Activated CD8-positive, alpha-beta memory T cell treated with anti-CD3 and anti-CD28 coated beads for 36 hours (primary cell): ENCODE measurements at regions not wholly inside any gene's neighbourhood (a gene's known extent, or its start where the extent isn't known, plus 50 kb on each side); places are given as distances from the start of the nearest gene placed in this dataset.

Experiments
- CTCF ChIA-PET: fragments of 350-600 bp; sonication (Branson Sonifier 250); formaldehyde crosslinking; loops from one replicate; lab custom pipeline; 2021; ENCODE audit warnings: antibody characterized with exemption; lab: Charles Lee
- POLR2A ChIA-PET: fragments of 350-600 bp; sonication (Branson Sonifier 250); formaldehyde crosslinking; loops from one replicate; lab custom pipeline; 2021; ENCODE audit warnings: antibody characterized with exemption; lab: Charles Lee

DNA sequence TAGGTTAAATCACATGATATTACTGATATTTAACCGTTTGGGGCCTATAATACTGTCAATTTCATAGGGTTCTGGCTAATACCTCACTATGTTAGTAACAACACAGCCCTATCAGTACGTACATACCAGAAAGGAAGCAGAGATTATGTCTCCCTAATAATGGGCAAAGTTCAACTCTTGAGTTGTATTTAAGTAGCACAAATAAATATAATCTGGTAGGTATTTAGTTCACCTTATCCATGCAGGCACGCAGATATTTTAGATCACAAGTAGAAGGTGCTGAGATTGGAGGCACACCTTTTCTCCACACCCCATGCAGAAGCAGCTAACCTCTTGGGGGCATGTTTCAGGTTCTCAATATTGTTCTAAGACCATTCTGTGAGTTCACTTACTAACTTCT, 118.9 kb downstream of the IRS1 start:
- ChIA-PET CTCF (no interaction called here), POLR2A (no interaction called here)

DNA sequence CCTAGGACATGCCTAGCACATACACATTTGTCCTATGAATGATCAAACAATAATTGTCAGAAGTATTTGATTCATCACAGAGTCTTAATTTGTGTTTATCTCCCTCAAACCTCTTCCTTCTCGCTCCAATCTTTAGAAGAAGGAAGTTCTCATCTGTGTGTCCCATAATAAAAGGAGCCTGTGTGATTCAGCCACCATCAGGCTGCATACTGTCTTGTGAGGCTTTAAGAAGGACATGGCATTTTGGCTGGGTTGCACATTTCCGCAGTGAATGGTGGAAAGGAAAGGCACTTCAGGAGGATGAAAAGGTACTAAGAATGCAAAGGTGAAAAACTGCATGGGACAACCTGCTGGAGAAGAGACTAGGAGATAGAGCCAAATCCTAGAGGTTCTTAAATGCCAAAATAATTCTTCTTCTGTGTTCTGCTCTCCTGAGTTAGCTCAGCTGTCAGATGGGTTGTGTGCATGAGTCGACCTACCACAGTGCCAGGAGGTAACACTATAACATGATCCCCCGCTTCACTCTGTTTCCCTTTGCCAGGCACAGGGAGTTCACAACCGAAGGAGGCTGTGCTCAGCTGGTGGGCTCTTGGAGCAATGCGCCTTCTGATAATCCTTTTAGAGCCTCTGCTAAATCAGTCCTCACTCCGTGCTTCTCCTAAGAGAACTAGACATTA, 120.1 kb downstream of the IRS1 start:
- CTCF ChIA-PET: interaction anchor here (0.7 kb wide), 1 partner anchor 12 kb away, joined by 3 read pairs; no protein-coding TSS in a partner anchor
- POLR2A ChIA-PET: no interaction called here

DNA sequence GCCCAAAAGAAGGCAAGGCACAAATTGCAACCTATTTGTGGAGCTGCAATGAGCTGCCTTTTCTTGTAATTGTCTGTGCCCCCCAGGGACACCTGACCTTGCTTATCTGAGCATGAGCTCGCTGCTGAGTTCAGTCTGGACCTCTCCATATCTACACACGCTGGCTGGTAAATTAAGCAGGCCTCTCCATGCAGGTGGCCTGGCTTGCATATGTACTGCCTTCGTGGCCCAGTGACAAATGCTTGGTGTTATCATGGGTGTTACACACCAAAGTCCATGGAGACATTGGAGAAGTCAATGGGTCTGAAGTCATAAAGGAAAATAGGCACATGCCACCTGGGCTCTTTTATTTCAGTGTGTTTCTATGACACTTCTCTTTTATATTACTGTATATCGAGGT, 121.2 kb downstream of the IRS1 start:
- POLR2A ChIA-PET: no interaction called here
- CTCF ChIA-PET: no interaction called here

DNA sequence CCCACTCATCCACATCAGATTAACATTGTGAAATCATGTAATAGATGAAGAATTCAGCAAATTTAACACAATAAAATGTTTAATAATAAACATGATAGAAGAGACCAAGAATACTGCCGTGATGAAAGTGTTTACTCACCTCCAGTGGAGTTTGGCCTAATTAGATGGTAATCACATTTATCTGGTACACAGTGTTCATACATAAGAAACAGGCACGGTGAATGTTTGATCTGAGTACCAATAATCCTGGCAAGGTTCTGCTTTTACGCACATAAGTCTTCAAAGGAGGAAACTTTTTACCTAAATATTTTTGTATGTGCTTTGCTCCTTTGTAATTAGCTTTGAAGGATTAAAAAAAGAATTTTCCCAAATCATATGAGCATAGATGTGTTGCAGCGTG, 122.5 kb downstream of the IRS1 start:
- ChIA-PET CTCF (no interaction called here), POLR2A (no interaction called here)

DNA sequence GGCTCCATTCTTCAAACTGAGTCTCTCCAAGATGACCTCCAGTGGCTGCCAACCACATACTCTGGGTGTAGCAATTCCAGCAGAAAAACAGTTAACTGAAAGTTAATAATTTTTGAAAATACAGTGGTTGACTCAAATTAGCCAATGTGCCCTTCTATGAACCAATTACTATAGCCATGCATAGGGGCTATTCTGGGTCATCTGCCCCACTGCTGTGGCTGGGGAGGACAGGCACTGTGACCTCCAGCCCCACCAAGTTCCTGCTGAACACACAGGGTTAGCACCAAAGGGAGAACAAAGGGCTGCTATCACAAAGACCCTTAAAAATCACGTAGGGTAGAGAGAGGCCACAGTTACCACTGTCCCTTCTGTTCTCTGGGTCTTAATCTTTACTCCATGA, 123.0 kb downstream of the IRS1 start:
- POLR2A ChIA-PET: no interaction called here
- CTCF ChIA-PET: no interaction called here

DNA sequence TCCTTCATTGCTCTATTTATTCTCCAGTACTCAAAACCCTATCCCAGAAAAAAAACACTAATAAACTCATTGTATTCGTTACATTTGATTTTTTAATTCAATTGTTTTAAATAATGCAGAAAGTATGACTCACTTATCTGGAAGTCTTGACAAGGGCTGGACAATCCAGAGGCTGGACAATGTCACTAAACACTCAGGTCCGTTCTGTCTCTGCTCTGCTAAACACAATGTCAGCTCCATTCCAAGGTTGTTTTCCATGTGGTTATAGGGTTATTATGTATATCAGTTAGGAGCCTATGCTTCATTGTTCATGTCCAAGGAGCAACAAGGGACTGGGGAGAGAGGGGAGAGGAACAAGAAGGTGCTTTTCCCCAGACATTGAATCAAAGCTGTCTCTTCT, 125.5 kb downstream of the IRS1 start:
- CTCF ChIA-PET: no interaction called here
- POLR2A ChIA-PET: no interaction called here

DNA sequence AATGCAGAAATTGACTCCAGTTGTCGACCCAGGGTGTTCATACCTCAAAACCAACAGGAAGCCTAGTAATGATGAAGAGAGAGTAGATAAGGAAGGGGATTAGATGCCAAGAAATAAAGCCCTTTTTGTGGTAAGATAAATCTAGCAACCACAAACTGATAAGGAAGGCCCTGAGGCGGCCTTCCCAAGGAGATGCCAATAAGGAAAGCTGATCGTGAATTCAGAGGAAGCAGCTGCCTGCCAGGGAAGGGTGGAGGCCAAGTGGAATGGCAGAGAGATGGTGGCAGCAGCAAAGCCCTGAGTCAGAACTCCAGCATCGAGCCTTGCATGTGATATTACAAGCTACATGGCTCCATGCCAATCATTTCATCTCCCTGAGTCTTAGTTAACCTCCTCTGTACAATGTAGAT, 126.3 kb downstream of the IRS1 start:
- ChIA-PET CTCF (no interaction called here), POLR2A (no interaction called here)

DNA sequence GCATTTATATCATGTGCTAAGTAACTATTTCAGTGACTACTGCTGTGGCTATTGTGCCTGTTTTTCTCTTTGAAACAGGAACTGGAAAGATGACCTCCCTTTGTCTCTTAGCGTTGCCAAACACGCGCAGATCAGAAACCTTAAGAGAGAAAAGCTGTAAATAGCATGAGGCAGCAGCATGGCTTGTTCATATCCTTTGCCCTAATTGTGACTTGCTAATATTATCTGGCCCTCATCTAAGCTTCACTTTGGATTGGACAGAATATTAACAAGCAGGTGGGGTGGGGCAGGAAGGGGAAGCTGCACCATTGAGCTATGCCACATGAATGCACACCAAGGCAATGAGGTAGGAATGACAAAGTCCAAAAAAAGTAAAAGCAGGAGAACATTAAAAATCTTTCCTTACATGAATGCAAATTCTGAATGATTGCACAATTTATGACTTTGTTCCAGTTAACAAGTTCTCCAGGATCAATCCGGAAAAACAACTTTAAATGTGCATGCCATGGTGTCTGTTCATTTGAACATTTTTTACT, 128.4 kb downstream of the IRS1 start:
- ChIA-PET POLR2A (no interaction called here), CTCF (no interaction called here)

DNA sequence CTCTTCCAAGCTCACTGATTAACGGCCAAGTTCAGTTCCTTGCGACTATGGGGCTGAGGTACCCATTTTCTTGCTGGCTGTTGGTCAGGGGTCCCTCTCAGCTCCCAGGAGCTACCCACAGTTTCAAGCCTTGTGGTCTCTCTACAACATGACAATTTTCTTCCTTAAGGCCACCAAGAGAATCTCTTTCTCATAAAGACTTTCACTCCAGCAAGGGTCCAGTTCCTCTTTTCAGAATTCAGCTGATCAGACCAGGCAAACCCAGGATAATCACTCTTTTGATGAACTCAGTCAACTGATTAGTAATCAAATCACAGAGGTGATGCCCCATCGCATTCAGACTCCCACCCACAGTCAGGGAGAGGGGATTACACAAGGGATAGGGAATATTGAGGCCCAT, 129.7 kb downstream of the IRS1 start:
- ChIA-PET POLR2A (no interaction called here), CTCF (no interaction called here)

DNA sequence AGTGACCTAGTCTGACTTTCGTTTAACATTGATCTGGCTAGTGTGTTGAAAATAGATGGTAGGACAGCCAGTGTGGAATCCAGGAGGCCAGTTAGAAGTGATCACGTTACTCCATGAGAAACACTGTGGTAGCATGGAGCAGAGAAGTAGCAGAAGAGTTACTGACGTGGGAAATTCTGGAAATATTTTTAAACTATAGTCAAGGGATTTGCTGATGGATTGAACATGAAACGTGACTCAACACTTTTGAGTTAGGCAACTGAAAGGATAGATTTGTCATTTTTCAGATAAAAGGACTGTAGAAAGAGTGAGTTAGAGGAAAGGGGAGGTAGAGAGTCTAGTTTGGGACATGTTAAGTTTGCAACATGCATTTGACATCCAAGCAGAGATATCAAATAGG, 130.4 kb downstream of the IRS1 start:
- ChIA-PET CTCF (interaction anchor here (0.5 kb wide), 1 partner anchor 9 kb away, joined by 3 read pairs; no protein-coding TSS in a partner anchor), POLR2A (no interaction called here)

DNA sequence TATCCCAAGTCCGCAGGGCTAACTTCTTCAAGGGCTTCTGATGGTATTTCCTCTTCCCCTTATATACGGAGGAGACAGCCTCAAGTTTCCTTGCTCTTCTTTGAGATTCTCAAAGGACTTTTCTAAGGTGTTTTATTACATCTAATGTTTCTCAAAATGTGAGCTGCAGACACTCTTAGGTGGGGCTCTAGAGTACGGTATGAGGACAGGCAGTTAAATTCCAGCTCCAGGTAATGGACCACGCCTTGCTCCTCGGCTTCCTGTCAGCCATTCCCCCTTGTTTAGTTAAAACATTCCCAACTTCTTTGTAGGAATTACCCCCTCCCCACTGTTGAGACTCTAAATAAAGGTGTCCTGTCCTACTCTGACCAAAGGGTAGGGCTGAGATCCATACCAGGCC, 131.9 kb downstream of the IRS1 start:
- POLR2A ChIA-PET: no interaction called here
- CTCF ChIA-PET: no interaction called here

DNA sequence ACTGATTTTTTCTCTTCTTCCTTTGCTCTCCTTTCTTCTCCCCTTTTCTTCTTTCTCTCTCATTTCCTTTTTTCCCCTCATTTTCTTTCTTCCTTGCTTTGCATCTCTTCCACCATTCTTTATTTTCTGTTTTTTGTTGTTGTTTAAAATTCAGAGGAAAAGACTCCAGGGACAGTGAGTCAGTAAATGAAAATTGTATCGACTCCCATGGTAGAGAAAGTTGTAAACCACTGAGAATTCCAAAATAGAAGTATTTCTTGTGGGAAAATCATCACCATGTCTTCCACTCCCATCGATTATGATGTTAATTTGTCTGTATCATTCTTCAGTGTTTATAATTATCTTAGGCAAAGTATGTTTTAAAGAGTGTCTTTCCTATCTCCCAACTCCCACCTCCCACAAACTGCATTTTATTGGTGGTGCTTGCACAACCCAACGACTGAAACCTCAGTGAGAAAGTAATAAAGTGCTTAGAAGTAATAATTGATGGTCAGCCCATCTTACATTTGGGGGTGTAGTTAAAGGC, 134.3 kb downstream of the IRS1 start:
- POLR2A ChIA-PET: no interaction called here
- CTCF ChIA-PET: no interaction called here

DNA sequence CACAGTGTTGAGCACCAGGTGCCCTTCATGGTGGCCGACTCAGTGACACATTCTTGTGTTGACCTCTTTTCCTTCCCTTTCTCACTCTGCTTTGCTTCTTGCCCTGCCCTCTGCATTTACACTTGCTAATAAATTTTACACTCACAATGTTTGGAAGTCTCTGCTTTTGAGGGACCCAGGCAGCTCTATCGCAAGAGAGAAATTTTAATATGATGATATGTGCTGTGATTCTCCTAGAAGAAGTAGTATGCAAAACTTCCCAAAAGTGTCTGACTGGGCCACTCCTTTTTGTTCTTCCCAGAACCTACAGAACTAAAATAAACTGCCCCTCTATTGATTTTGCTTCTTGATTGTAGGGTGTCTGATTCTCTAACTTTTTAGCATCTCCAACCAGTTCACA, 135.0 kb downstream of the IRS1 start:
- ChIA-PET POLR2A (no interaction called here), CTCF (no interaction called here)

DNA sequence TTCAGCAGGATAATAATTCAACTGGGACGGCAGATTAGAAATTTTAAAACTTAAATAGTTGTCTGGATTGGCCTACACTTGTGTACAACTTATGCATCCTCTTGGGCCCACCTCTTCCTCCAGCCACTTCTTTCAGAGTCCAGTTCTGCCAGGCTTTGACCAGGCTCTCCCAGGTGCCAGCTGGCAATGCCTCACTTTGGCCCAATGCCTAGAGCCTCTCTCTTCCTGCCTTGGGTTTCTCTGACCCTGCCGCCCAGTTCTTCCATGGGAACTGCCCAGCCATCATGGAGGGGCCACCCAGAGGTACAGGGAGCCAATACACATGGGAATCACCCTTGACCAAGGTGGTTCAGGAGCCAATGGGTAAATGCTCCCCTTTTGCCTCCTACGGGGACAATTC, 135.5 kb downstream of the IRS1 start:
- CTCF ChIA-PET: no interaction called here
- POLR2A ChIA-PET: no interaction called here

DNA sequence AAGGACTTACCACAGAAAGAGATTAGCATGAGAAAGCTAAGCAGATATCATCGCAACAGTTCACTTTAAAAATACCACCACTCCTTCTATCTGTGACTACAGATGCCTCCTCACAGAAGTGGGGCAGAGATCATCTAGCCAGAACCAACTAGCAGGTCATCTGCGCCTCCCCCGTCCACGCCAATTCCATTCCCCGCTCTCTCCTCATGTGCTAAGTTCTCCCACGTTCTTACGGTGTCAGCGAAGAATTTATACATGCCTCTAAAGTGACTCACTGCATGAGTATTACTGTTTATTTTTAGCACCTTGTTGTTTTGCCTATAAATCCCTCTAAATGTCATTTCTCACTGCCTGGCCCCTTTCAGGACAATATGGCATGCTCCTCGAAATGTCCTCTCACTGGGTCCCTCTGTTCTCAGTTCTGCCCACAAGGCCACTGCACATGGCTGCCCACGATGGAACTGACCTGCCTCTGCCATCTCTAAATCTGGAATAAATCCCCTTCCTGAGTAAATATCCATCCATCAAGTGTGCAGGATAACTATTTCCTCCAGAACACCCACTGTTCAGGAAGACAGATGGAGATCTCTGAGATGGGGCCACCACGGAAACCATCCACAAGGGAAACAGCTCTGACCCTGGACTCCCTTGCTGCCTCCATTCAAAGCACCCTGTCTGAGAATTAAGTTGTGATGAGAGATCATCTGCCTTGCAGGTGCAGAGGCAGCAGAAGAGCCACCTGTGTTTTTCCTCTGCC, 137.7 kb downstream of the IRS1 start:
- ChIA-PET CTCF (no interaction called here), POLR2A (no interaction called here)

DNA sequence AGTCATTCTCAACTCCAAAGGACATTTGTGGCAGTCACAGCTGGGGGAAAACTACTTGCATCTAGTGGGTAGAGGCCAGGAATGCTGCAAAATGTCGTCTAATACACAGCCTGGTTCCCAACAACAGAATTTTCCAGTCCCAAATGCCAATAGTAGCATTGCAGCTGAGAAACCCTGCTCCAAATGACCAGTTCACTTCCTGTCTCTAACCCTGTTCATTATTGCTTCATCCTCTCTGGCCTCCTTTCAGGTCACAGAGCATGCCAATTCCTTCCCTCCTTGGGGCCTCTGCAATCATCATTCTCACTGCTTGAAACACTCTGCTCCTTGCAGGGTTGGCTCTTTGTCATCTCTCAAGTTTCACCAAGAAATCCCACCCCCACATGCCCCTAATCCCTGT, 139.1 kb downstream of the IRS1 start:
- ChIA-PET CTCF (interaction anchor here (0.7 kb wide), 1 partner anchor 9 kb away, joined by 3 read pairs; no protein-coding TSS in a partner anchor), POLR2A (no interaction called here)

DNA sequence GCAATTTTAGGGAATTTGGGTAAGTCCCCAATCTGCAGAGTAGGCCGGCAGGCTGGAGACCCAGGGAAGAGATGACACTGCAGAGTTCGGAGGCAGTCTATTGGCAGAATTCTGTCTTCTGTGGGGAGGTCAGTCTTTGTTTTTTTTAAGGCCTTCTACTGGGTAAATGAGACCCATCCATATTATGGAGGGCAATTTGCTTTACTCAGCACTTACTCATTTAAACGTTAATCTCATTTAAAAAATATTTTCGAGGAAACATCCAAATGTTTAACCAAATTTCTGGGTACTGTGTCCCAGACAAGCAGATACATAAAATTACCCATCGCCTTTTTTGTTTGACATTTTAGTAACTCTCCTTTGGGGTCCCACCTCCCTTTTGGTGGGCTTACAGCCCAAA, 139.5 kb downstream of the IRS1 start:
- CTCF ChIA-PET: interaction anchor here (0.7 kb wide), 1 partner anchor 9 kb away, joined by 3 read pairs; no protein-coding TSS in a partner anchor
- POLR2A ChIA-PET: no interaction called here

DNA sequence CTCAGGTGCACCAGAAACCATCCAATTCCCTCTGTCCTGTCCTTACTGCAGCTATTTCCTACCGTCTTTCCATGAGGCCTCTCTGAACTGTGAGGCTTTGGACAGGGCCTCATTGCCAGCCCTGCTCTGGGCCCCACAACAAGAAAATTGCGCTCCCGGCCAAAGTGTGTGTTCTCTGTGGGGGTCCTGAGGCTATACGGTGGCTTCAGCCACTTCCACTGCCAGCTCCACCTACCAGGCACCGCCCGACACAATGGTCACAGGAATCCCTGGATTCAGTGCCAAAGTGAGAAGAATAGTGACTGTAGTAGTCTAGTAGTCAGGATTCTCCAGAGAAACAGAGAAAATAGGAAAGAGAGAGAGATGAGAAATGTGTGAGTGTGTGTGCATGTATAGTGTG, 140.2 kb downstream of the IRS1 start:
- ChIA-PET CTCF (no interaction called here), POLR2A (no interaction called here)

DNA sequence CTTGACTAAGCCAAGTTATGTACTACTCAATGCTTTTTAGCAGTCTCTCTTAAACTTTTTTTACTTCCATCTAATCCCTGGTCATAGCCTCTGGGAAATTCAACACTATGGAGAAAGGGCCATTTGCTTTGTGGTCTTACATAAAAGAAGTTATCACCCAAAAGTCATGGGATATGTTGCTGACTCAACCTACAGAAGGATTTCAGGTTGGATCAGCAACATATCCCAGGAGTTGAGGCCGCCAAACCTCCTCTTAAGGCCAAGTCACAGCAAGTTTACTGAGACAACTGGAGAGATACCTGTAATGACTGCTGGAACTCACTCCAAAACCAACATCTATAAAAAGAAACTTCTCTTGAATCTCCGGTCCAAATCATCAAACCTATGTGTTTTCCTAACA, 141.1 kb downstream of the IRS1 start:
- POLR2A ChIA-PET: no interaction called here
- CTCF ChIA-PET: no interaction called here

DNA sequence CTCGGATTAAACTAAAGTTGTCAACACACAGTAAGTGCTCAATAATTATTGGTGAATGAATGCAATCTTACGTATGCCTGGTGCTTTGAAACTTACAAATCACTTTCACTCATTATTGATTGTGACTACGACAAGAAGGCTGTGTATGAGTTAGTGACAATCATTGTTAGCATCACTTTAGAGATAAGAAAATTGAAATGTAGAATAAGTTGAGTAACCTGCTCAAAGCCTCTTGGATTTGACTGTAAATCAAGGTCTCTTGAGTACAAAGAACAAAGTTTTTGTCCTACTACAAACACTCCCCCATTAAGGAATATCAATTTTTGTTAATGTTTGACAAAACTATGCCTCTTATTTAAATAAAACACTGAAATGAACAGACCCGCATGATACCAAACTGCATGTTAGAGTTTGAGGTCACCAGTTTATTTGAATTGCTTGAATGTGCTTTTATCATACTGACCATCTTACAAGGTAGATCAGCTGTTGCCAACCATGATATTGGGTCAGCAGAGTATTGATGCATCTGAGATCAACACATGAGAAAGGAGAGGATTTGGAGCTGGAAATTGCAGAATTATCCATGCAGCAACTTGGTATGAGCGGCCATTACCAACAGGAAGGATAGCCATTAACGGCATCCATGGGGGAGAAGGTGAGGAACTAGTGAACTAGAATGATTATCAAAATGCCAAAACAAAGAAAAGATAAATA, 142.1 kb downstream of the IRS1 start:
- CTCF ChIA-PET: no interaction called here
- POLR2A ChIA-PET: no interaction called here
